Ishikawa (cell line): ENCODE measurements at regions not wholly inside any gene's neighbourhood (a gene's known extent, or its start where the extent isn't known, plus 50 kb on each side); places are given as distances from the start of the nearest gene placed in this dataset.

ENCODE experiments used
- CREB1 ChIP-seq: IDR thresholded peaks from 2 replicates; pipeline ENCODE4 v1.6.1; 2012; ENCODE audit warnings: low read depth
- EP300 ChIP-seq: IDR thresholded peaks from 2 replicates; pipeline ENCODE4 v1.6.1; 2012; ENCODE audit warnings: borderline replicate concordance
- NFIC ChIP-seq: IDR thresholded peaks from 2 replicates; pipeline ENCODE4 v1.6.1; 2012
- YY1 ChIP-seq: IDR thresholded peaks from 2 replicates; pipeline ENCODE4 v1.6.1; 2012; ENCODE audit warnings: low read depth
- ZBTB7A ChIP-seq: IDR thresholded peaks from 2 replicates; pipeline ENCODE4 v1.6.1; 2012; ENCODE audit warnings: low read depth
- TF ChIP-seq, protein P1 (sequence below): IDR thresholded peaks from 2 replicates; pipeline ENCODE4 v1.6.1; 2012; ENCODE audit warnings: low read depth, mild to moderate bottlenecking
- TF ChIP-seq, protein P2 (sequence below): IDR thresholded peaks from 2 replicates; pipeline ENCODE4 v1.6.1; 2012

GRCh38 chr1:23622284-23622683, 63.0 kb upstream of the ID3 start:
- TF ChIP-seq EP300 (no peak), CREB1 (no peak), NFIC (no peak), YY1 (no peak), ZBTB7A (no peak)
- TF ChIP-seq, protein P1, sequence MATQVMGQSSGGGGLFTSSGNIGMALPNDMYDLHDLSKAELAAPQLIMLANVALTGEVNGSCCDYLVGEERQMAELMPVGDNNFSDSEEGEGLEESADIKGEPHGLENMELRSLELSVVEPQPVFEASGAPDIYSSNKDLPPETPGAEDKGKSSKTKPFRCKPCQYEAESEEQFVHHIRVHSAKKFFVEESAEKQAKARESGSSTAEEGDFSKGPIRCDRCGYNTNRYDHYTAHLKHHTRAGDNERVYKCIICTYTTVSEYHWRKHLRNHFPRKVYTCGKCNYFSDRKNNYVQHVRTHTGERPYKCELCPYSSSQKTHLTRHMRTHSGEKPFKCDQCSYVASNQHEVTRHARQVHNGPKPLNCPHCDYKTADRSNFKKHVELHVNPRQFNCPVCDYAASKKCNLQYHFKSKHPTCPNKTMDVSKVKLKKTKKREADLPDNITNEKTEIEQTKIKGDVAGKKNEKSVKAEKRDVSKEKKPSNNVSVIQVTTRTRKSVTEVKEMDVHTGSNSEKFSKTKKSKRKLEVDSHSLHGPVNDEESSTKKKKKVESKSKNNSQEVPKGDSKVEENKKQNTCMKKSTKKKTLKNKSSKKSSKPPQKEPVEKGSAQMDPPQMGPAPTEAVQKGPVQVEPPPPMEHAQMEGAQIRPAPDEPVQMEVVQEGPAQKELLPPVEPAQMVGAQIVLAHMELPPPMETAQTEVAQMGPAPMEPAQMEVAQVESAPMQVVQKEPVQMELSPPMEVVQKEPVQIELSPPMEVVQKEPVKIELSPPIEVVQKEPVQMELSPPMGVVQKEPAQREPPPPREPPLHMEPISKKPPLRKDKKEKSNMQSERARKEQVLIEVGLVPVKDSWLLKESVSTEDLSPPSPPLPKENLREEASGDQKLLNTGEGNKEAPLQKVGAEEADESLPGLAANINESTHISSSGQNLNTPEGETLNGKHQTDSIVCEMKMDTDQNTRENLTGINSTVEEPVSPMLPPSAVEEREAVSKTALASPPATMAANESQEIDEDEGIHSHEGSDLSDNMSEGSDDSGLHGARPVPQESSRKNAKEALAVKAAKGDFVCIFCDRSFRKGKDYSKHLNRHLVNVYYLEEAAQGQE, result no peak
- TF ChIP-seq, protein P2, sequence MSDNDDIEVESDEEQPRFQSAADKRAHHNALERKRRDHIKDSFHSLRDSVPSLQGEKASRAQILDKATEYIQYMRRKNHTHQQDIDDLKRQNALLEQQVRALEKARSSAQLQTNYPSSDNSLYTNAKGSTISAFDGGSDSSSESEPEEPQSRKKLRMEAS, result no peak
